IMR-90 (cell line): ENCODE measurements at regions not wholly inside any gene's neighbourhood (a gene's known extent, or its start where the extent isn't known, plus 50 kb on each side); places are given as distances from the start of the nearest gene placed in this dataset.

ENCODE experiments used
- ATAC-seq: fragments of 200-7000 bp; cut with Tn5 transposase; 2 replicates; pipeline ENCODE4 v1.9.1; 2020; ENCODE audit warnings: low read depth, mild to moderate bottlenecking, moderate library complexity
- BruUV-seq: library from RNA; stranded (reverse); fragments of 400-500 nt; replicated peaks from 2 replicates; lab custom pipeline; 2021; lab: Mats Ljungman, UMichigan
- CTCF ChIA-PET: fragments of 300-600 bp; formaldehyde crosslinking; extraction: SDS; loops from one replicate; lab custom pipeline; 2021; ENCODE audit warnings: antibody characterized with exemption; lab: Yijun Ruan, JAX
- POLR2A ChIA-PET: fragments of 300-600 bp; sonication (Branson Sonifier 250); formaldehyde crosslinking; loops from one replicate; lab custom pipeline; 2022; ENCODE audit warnings: antibody characterized with exemption; ENCODE audit not compliant: unreplicated experiment; lab: Charles Lee
- DNase-seq: peaks from one replicate; pipeline ENCODE4 v3.0.0; 2013
- H2AFZ ChIP-seq: replicated peaks from 2 replicates; pipeline ENCODE3; 2013; ENCODE audit warnings: low read length, mild to moderate bottlenecking; ENCODE audit not compliant: poor library complexity
- H2AK5ac ChIP-seq: 2 replicates; pipeline ENCODE4 v1.6.1; 2013; ENCODE audit warnings: low read depth, low read length, inconsistent platforms
- H2AK9ac ChIP-seq: replicated peaks from 2 replicates; pipeline ENCODE3; 2013; ENCODE audit warnings: mild to moderate bottlenecking, low read depth, low read length, moderate library complexity; ENCODE audit not compliant: poor library complexity
- H2BK120ac ChIP-seq: 2 replicates; pipeline ENCODE4 v1.6.1; 2013; ENCODE audit warnings: low read depth, low read length, inconsistent platforms
- H2BK15ac ChIP-seq: 3 replicates; pipeline ENCODE4 v1.6.1; 2013; ENCODE audit warnings: low read depth, low read length, inconsistent platforms
- H2BK20ac ChIP-seq: 2 replicates; pipeline ENCODE4 v1.6.1; 2013; ENCODE audit warnings: low read depth, mild to moderate bottlenecking, inconsistent platforms, low read length, moderate library complexity
- H2BK5ac ChIP-seq: 2 replicates; pipeline ENCODE4 v1.6.1; 2013; ENCODE audit warnings: mild to moderate bottlenecking, low read depth, low read length, inconsistent platforms; ENCODE audit not compliant: poor library complexity, severe bottlenecking
- H3K14ac ChIP-seq: replicated peaks from 2 replicates; pipeline ENCODE4 v1.6.1; 2013; ENCODE audit warnings: low read depth, low read length, inconsistent platforms
- H3K18ac ChIP-seq: 2 replicates; pipeline ENCODE4 v1.6.1; 2013; ENCODE audit warnings: low read depth, low read length, control low read depth
- H3K23ac ChIP-seq: 2 replicates; pipeline ENCODE4 v1.6.1; 2013; ENCODE audit warnings: low read depth, low read length, inconsistent platforms
- H3K27ac ChIP-seq: 2 replicates; pipeline ENCODE4 v1.5.1; 2013; ENCODE audit warnings: mild to moderate bottlenecking, control low read depth, low read length; ENCODE audit not compliant: insufficient read depth
- H3K27me3 ChIP-seq: 2 replicates; pipeline ENCODE4 v1.6.1; 2013; ENCODE audit warnings: low read length; ENCODE audit not compliant: control insufficient read depth, insufficient read depth
- H3K36me3 ChIP-seq: 2 replicates; pipeline ENCODE4 v1.6.1; 2013; ENCODE audit warnings: low read length, mixed read lengths; ENCODE audit not compliant: control insufficient read depth, insufficient read depth
- H3K4ac ChIP-seq: 2 replicates; pipeline ENCODE4 v1.6.1; 2013; ENCODE audit warnings: low read depth, low read length, inconsistent platforms
- H3K4me1 ChIP-seq: 2 replicates; pipeline ENCODE4 v1.6.1; 2013; ENCODE audit warnings: low read length, mixed read lengths; ENCODE audit not compliant: control insufficient read depth, insufficient read depth
- H3K4me2 ChIP-seq: 2 replicates; pipeline ENCODE4 v1.6.1; 2013; ENCODE audit warnings: low read depth, mild to moderate bottlenecking, control low read depth, low read length, moderate library complexity
- H3K4me3 ChIP-seq: 2 replicates; pipeline ENCODE4 v1.5.1; 2013; ENCODE audit warnings: low read depth, mild to moderate bottlenecking, control low read depth, low read length, moderate library complexity; ENCODE audit not compliant: insufficient read depth
- H3K56ac ChIP-seq: 2 replicates; pipeline ENCODE4 v1.6.1; 2013; ENCODE audit warnings: low read length, inconsistent platforms; ENCODE audit not compliant: insufficient read depth; ENCODE audit errors: extremely low read depth
- H3K79me1 ChIP-seq, 2 experiments: 2 replicates each; pipeline ENCODE4 v1.6.1; 2013; ENCODE audit warnings: low read length in 2 of 2, inconsistent platforms in 1 of 2, low read depth in 1 of 2
- H3K9ac ChIP-seq: 2 replicates; pipeline ENCODE4 v1.6.1; 2013; ENCODE audit warnings: low read depth, low read length, control low read depth
- H3K9me1 ChIP-seq: 2 replicates; pipeline ENCODE4 v1.6.1; 2013; ENCODE audit warnings: low read length, inconsistent platforms; ENCODE audit not compliant: insufficient read depth
- H3K9me3 ChIP-seq: 2 replicates; pipeline ENCODE4 v1.6.1; 2013; ENCODE audit warnings: low read length; ENCODE audit not compliant: control insufficient read depth, insufficient read depth
- H4K20me1 ChIP-seq: 2 replicates; pipeline ENCODE4 v1.6.1; 2013; ENCODE audit warnings: low read length, inconsistent platforms; ENCODE audit not compliant: insufficient read depth
- H4K5ac ChIP-seq: 2 replicates; pipeline ENCODE4 v1.6.1; 2013; ENCODE audit warnings: mild to moderate bottlenecking, low read depth, low read length, control low read depth
- H4K8ac ChIP-seq, 2 experiments: 2 replicates each; pipeline ENCODE4 v1.6.1; 2013; ENCODE audit warnings: low read depth in 2 of 2, low read length in 2 of 2, control low read depth in 1 of 2, inconsistent platforms in 1 of 2
- H4K91ac ChIP-seq: 2 replicates; pipeline ENCODE4 v1.6.1; 2013; ENCODE audit warnings: low read depth, low read length, inconsistent platforms; ENCODE audit not compliant: insufficient read depth
- BHLHE40 ChIP-seq: fragments of 150-350 bp; IDR thresholded peaks from 2 replicates; pipeline ENCODE4 v1.6.1; 2016; ENCODE audit warnings: mild to moderate bottlenecking, low read depth, low read length
- CEBPB ChIP-seq: IDR thresholded peaks from 2 replicates; pipeline ENCODE4 v1.6.1; 2012; ENCODE audit warnings: low read depth, low read length, improper control_type of control experiment
- CHD1 ChIP-seq: IDR thresholded peaks from 2 replicates; pipeline ENCODE4 v1.6.1; 2012; ENCODE audit warnings: low read depth, low read length, improper control_type of control experiment
- CTCF ChIP-seq: conservative IDR thresholded peaks from 2 replicates; pipeline ENCODE4 v1.5.1; 2012; ENCODE audit warnings: mild to moderate bottlenecking, low read depth, low read length, improper control_type of control experiment
- ELK1 ChIP-seq: fragments of 150-350 bp; IDR thresholded peaks from 2 replicates; pipeline ENCODE4 v1.6.1; 2016; ENCODE audit warnings: low read depth, mild to moderate bottlenecking, low read length, moderate library complexity, borderline replicate concordance
- FOS ChIP-seq: fragments of 150-350 bp; IDR thresholded peaks from 2 replicates; pipeline ENCODE4 v1.6.1; 2016; ENCODE audit warnings: low read depth, low read length
- MAFK ChIP-seq: IDR thresholded peaks from 2 replicates; pipeline ENCODE4 v1.6.1; 2012; ENCODE audit warnings: low read depth, low read length, improper control_type of control experiment
- MAZ ChIP-seq: IDR thresholded peaks from 2 replicates; pipeline ENCODE4 v1.6.1; 2012; ENCODE audit warnings: low read depth, mild to moderate bottlenecking, low read length, improper control_type of control experiment, moderate library complexity, borderline replicate concordance
- MXI1 ChIP-seq: IDR thresholded peaks from 2 replicates; pipeline ENCODE4 v1.6.1; 2012; ENCODE audit warnings: low read depth, mild to moderate bottlenecking, low read length, moderate library complexity, borderline replicate concordance
- NFE2L2 ChIP-seq: fragments of 150-350 bp; IDR thresholded peaks from 2 replicates; pipeline ENCODE4 v1.6.1; 2016; ENCODE audit warnings: low read depth, mild to moderate bottlenecking, low read length
- POLR2A ChIP-seq: IDR thresholded peaks from 2 replicates; pipeline ENCODE4 v1.6.1; 2012; ENCODE audit warnings: mild to moderate bottlenecking, low read depth, low read length
- RAD21 ChIP-seq: IDR thresholded peaks from 2 replicates; pipeline ENCODE4 v1.6.1; 2012; ENCODE audit warnings: low read length, improper control_type of control experiment
- RCOR1 ChIP-seq: IDR thresholded peaks from 2 replicates; pipeline ENCODE4 v1.6.1; 2012; ENCODE audit warnings: mild to moderate bottlenecking, low read length, improper control_type of control experiment; ENCODE audit not compliant: insufficient replicate concordance
- RFX5 ChIP-seq: IDR thresholded peaks from 2 replicates; pipeline ENCODE4 v1.8.0; 2012; ENCODE audit warnings: low read depth, mild to moderate bottlenecking, low read length, moderate library complexity
- SMC3 ChIP-seq: fragments of 150-350 bp; IDR thresholded peaks from 2 replicates; pipeline ENCODE4 v1.6.1; 2016; ENCODE audit warnings: low read depth, mild to moderate bottlenecking, antibody characterized with exemption, low read length, moderate library complexity
- USF2 ChIP-seq: fragments of 150-350 bp; IDR thresholded peaks from 2 replicates; pipeline ENCODE4 v1.6.1; 2017; ENCODE audit warnings: mild to moderate bottlenecking, antibody characterized with exemption, low read length, low read depth
- WGBS, 2 experiments: methylation state at CpG; one replicate each; pipeline versions ENCODE4 v1.1.5 to v1.1.7; 2013; ENCODE audit warnings: missing lambda C conversion rate in 2 of 2; ENCODE audit not compliant: insufficient read length in 1 of 2; ENCODE audit errors: extremely low coverage in 2 of 2; 5-methylcytosine and 5-hydroxymethylcytosine counted together
- dilution Hi-C: fragments of 300-500 bp; cut with HindIII; formaldehyde crosslinking; loops from one replicate; pipeline ENCODE4 v1.14.3; 2018; ENCODE audit warnings: low sequenced_read_pairs; ENCODE audit not compliant: unreplicated experiment
- in situ Hi-C: fragments of 300-500 bp; cut with MboI; formaldehyde crosslinking; loops from 3 replicates; pipeline ENCODE4 v1.14.3; 2019; ENCODE audit warnings: low sequenced_read_pairs, inconsistent platforms, mixed read lengths
- intact Hi-C: fragments of 100-400 bp; cut with micrococcal nuclease; formaldehyde crosslinking; loops from 2 replicates; pipeline ENCODE4 v1.10.0; 2022

- H3K4me2 ChIP-seq, result no peak overlapping the region
- ChIA-PET CTCF (no interaction called here), POLR2A (no interaction called here)
- no peak overlapping the region for H2BK5ac ChIP-seq
- H3K79me1 ChIP-seq, result no peaks in the 10 kb centered on the region
- H3K23ac ChIP-seq, result no peak overlapping the region
- H2AK5ac ChIP-seq, result no peak overlapping the region
- no peak overlapping the region for H3K14ac ChIP-seq
- no peak overlapping the region for H2BK120ac ChIP-seq
- H3K4me1 ChIP-seq, result no peaks in the 10 kb centered on the region
- intact Hi-C loops (no loop called here), in situ Hi-C loops (no loop called here), dilution Hi-C loops (no loop called here)
- no peak overlapping the region for H2AFZ ChIP-seq
- no peak overlapping the region for H2AK9ac ChIP-seq
- no peaks in the 10 kb centered on the region for H3K27me3 ChIP-seq
- H3K4ac ChIP-seq, result no peak overlapping the region
- H3K9me3 ChIP-seq, result peaks cover 2% of the 10 kb centered on the region
- H3K4me3 ChIP-seq, result no peak overlapping the region
- WGBS, 2 experiments, result no CpG with 5 or more reads among the region's 1 CpG
- no TSS peak for BruUV-seq
- no peak overlapping the region for H3K27ac ChIP-seq
- H4K5ac ChIP-seq, result no peak overlapping the region
- H4K91ac ChIP-seq, result no peak overlapping the region
- ATAC-seq, result no peak
- H3K36me3 ChIP-seq, result no peaks in the 10 kb centered on the region
- H4K8ac ChIP-seq, result no peak overlapping the region
- no peak for TF ChIP-seq RCOR1
- TF ChIP-seq CHD1, result no peak
- TF ChIP-seq NFE2L2, result no peak
- no peak for TF ChIP-seq SMC3
- no peak for TF ChIP-seq CEBPB
- no peak for TF ChIP-seq POLR2A
- TF ChIP-seq RFX5, result no peak
- TF ChIP-seq CTCF, result no peak
- no peak for TF ChIP-seq BHLHE40
- TF ChIP-seq MAFK, result no peak
- no peak for TF ChIP-seq ELK1
- TF ChIP-seq RAD21, result no peak
- no peak for TF ChIP-seq MAZ
- TF ChIP-seq USF2, result no peak
- no peak for TF ChIP-seq MXI1
- no peak for TF ChIP-seq FOS
- no peak overlapping the region for H2BK20ac ChIP-seq
- H3K18ac ChIP-seq, result no peak overlapping the region
- no peak overlapping the region for H2BK15ac ChIP-seq
- DNase-seq, result no peak
- no peak overlapping the region for H3K9ac ChIP-seq
- H3K56ac ChIP-seq, result no peak overlapping the region
- H4K20me1 ChIP-seq, result no peaks in the 10 kb centered on the region
- H3K9me1 ChIP-seq, result no peaks in the 10 kb centered on the region
Observed at GRCh38 chr14:46582826-46583225, 68.8 kb downstream of the RPL10L start.
